ENCODE measurements at regions not wholly inside any gene's neighbourhood (a gene's known extent, or its start where the extent isn't known, plus 50 kb on each side); places are given as distances from the start of the nearest gene placed in this dataset.

DNA sequence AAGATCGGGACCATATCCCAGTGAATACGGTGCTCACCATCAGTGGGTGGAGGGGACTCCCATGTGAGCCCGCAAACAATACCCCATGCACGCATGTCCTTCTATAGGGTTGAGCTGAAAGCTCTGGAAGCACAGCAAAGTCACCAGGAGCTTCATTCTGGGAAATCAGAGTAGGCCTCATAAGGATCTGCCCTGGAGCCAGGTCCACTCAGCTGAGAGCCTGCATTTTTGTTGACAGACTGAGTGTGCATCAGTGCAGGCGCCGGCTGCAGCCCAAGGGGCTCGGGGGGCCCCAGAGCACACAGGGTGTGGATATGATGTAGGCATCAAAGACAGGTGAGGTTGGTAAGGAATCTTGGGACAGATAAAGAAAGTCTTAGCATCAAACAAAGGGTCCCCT, 79.8 kb upstream of the CD93 start:
- Histone ChIP-seq H3K27ac (ENCODE audit: control insufficient read depth, insufficient read depth) (no peak overlapping the region), H4K20me1 (ENCODE audit: control insufficient read depth, insufficient read depth) (no peaks in the 10 kb centered on the region), H3K27me3 (replicated peaks in 1 of 2; ENCODE audit: control insufficient read depth in 2 of 2, insufficient read depth in 2 of 2, low read length in 1 of 2) (no peaks in the 10 kb centered on the region), H3K4me3 (no peak overlapping the region), H3K79me2 (ENCODE audit: control insufficient read depth, insufficient read depth, low read length) (no peaks in the 10 kb centered on the region), H3K36me3 (ENCODE audit: control insufficient read depth in 2 of 2, insufficient read depth in 2 of 2, low read length in 1 of 2) (no peaks in the 10 kb centered on the region), H3K9me3 (replicated peaks; ENCODE audit: control insufficient read depth, insufficient read depth, low read length) (no peaks in the 10 kb centered on the region), H3K9ac (ENCODE audit: control insufficient read depth, insufficient read depth, low read length) (no peak overlapping the region), H2AFZ (ENCODE audit: control insufficient read depth, low read depth, low read length) (no peak overlapping the region), H3K4me1 (ENCODE audit: control insufficient read depth, insufficient read depth, low read length) (peaks cover 11% of the 10 kb centered on the region), H3K4me2 (ENCODE audit: control insufficient read depth, insufficient read depth) (no peak overlapping the region)
- 80% methylated on average over 7 of the region's 7 CpGs for WGBS (ENCODE audit: insufficient coverage, insufficient replicate concordance, low lambda C conversion rate, missing lambda C conversion rate)
- in situ Hi-C loops (cut with MboI) (no loop called here), intact Hi-C loops (cut with micrococcal nuclease; ENCODE audit: unreplicated experiment) (no loop called here)
- RAD21 ChIA-PET (ENCODE audit: unreplicated experiment), result interaction anchor here (1.4 to 2.3 kb wide), 2 partner anchors 35 to 115 kb away, joined by 3 to 7 read pairs; no protein-coding TSS in a partner anchor
- SMC1A ChIA-PET (ENCODE audit: uncharacterized antibody, unreplicated experiment), result interaction anchor here (0.6 to 1.7 kb wide), 5 partner anchors 15 to 229 kb away, joined by 3 to 5 read pairs (median 3); no protein-coding TSS in a partner anchor
- ATAC-seq (no peak), DNase-seq (ENCODE audit: low read depth, low spot score) (no peak), FAIRE-seq (no peak)
- POLR2A ChIA-PET, result no interaction called here
- no TSS peak for BruUV-seq (replicated peaks)
- CTCF ChIA-PET, result interaction anchor here (1.7 to 2.6 kb wide), 3 partner anchors 10 to 34 kb away, joined by 3 to 12 read pairs (median 10); no protein-coding TSS in a partner anchor
- TF ChIP-seq IKZF2 (IDR thresholded peaks at IDR 0.05) (no peak), CBFB (IDR thresholded peaks at IDR 0.05; ENCODE audit: low read depth) (no peak), TCF3 (IDR thresholded peaks at IDR 0.05; ENCODE audit: borderline replicate concordance, insufficient read depth, low read depth, low read length) (no peak), NR2F1 (conservative IDR thresholded peaks at IDR 0.05) (no peak), RB1 (IDR thresholded peaks at IDR 0.05; ENCODE audit: borderline replicate concordance) (no peak), TBL1XR1 (IDR thresholded peaks at IDR 0.05; ENCODE audit: low read depth, low read length) (no peak), ZNF207 (IDR thresholded peaks at IDR 0.05; ENCODE audit: borderline replicate concordance) (no peak), ZNF622 (IDR thresholded peaks at IDR 0.05) (no peak), MEF2A (IDR thresholded peaks at IDR 0.05; ENCODE audit: insufficient read depth, low read depth, low read length) (no peak), POLR2AphosphoS5 (IDR thresholded peaks at IDR 0.05; ENCODE audit: low read length) (no peak), DPF2 (IDR thresholded peaks at IDR 0.05) (no peak), TAF1 (IDR thresholded peaks at IDR 0.05; ENCODE audit: borderline replicate concordance, low read depth, low read length) (no peak), CHD2 (IDR thresholded peaks at IDR 0.05; ENCODE audit: borderline replicate concordance, low read depth, low read length) (no peak), NFYB (IDR thresholded peaks at IDR 0.05; ENCODE audit: insufficient read depth, low read depth, low read length) (no peak)
- TF ChIP-seq, protein P1, sequence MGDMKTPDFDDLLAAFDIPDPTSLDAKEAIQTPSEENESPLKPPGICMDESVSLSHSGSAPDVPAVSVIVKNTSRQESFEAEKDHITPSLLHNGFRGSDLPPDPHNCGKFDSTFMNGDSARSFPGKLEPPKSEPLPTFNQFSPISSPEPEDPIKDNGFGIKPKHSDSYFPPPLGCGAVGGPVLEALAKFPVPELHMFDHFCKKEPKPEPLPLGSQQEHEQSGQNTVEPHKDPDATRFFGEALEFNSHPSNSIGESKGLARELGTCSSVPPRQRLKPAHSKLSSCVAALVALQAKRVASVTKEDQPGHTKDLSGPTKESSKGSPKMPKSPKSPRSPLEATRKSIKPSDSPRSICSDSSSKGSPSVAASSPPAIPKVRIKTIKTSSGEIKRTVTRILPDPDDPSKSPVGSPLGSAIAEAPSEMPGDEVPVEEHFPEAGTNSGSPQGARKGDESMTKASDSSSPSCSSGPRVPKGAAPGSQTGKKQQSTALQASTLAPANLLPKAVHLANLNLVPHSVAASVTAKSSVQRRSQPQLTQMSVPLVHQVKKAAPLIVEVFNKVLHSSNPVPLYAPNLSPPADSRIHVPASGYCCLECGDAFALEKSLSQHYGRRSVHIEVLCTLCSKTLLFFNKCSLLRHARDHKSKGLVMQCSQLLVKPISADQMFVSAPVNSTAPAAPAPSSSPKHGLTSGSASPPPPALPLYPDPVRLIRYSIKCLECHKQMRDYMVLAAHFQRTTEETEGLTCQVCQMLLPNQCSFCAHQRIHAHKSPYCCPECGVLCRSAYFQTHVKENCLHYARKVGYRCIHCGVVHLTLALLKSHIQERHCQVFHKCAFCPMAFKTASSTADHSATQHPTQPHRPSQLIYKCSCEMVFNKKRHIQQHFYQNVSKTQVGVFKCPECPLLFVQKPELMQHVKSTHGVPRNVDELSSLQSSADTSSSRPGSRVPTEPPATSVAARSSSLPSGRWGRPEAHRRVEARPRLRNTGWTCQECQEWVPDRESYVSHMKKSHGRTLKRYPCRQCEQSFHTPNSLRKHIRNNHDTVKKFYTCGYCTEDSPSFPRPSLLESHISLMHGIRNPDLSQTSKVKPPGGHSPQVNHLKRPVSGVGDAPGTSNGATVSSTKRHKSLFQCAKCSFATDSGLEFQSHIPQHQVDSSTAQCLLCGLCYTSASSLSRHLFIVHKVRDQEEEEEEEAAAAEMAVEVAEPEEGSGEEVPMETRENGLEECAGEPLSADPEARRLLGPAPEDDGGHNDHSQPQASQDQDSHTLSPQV (IDR thresholded peaks at IDR 0.05), result no peak
- TF ChIP-seq, protein P2, sequence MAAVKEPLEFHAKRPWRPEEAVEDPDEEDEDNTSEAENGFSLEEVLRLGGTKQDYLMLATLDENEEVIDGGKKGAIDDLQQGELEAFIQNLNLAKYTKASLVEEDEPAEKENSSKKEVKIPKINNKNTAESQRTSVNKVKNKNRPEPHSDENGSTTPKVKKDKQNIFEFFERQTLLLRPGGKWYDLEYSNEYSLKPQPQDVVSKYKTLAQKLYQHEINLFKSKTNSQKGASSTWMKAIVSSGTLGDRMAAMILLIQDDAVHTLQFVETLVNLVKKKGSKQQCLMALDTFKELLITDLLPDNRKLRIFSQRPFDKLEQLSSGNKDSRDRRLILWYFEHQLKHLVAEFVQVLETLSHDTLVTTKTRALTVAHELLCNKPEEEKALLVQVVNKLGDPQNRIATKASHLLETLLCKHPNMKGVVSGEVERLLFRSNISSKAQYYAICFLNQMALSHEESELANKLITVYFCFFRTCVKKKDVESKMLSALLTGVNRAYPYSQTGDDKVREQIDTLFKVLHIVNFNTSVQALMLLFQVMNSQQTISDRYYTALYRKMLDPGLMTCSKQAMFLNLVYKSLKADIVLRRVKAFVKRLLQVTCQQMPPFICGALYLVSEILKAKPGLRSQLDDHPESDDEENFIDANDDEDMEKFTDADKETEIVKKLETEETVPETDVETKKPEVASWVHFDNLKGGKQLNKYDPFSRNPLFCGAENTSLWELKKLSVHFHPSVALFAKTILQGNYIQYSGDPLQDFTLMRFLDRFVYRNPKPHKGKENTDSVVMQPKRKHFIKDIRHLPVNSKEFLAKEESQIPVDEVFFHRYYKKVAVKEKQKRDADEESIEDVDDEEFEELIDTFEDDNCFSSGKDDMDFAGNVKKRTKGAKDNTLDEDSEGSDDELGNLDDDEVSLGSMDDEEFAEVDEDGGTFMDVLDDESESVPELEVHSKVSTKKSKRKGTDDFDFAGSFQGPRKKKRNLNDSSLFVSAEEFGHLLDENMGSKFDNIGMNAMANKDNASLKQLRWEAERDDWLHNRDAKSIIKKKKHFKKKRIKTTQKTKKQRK (IDR thresholded peaks at IDR 0.05; ENCODE audit: low read depth, low read length), result no peak

All from GM12878 (cell line).